ENCODE measurements at regions not wholly inside any gene's neighbourhood (a gene's known extent, or its start where the extent isn't known, plus 50 kb on each side); places are given as distances from the start of the nearest gene placed in this dataset.

DNA sequence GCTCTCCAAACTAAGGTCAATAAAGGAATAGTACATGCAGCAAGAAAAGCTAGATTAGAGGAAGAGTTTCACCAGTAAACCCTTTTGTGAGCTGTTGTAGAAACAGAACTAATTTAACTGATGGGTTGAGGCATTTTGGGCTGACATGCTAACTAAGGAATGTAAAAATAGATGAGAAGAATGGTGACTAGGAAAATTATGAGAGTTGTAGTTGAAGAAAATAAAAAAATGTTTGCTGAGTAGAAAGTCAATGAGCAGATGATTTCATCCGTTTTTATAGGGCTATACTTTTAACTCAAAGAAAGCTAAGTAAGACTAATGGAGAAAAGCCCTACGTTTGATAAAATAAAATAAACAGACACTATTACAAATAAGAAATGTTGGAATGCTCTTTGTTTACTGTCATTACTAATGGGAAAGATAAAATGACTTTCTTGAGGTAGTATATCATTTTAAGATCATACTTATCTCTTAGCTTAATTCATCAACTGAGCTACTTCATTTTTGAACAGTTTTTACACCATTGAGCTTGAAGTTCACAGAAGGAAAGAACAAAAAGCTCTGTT is 209.4 kb upstream of the DPH6 start:
- no peak overlapping the region for H3K4me3 ChIP-seq (ENCODE audit: low read depth, low read length)
- TF ChIP-seq, protein P1, sequence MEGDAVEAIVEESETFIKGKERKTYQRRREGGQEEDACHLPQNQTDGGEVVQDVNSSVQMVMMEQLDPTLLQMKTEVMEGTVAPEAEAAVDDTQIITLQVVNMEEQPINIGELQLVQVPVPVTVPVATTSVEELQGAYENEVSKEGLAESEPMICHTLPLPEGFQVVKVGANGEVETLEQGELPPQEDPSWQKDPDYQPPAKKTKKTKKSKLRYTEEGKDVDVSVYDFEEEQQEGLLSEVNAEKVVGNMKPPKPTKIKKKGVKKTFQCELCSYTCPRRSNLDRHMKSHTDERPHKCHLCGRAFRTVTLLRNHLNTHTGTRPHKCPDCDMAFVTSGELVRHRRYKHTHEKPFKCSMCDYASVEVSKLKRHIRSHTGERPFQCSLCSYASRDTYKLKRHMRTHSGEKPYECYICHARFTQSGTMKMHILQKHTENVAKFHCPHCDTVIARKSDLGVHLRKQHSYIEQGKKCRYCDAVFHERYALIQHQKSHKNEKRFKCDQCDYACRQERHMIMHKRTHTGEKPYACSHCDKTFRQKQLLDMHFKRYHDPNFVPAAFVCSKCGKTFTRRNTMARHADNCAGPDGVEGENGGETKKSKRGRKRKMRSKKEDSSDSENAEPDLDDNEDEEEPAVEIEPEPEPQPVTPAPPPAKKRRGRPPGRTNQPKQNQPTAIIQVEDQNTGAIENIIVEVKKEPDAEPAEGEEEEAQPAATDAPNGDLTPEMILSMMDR (IDR thresholded peaks at IDR 0.05; ENCODE audit: insufficient read depth, low read depth, low read length): no peak
- no peak for DNase-seq (ENCODE audit: low read depth)

DNA sequence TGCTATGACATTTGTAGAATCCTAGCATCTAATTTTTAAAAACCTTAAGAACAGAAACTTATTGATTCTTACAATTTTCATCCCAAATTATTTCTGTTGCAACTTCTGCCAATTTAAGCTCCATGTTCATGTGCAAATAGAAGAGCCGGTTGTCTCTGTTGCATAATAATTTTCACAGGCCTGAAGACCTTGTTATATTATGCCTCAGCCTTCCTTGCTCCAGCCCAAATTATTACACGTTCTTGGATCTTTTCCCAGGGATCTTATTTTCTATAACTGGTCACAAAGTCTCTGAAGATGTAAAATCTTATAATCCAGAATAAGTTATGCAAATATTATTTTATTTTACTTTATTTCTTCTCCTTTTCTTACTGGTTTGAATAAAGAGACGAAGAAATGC is 210.7 kb upstream of the DPH6 start:
- TF ChIP-seq, protein P1 (IDR thresholded peaks at IDR 0.05; ENCODE audit: insufficient read depth, low read depth, low read length): no peak
- no peak overlapping the region for H3K4me3 ChIP-seq (ENCODE audit: low read depth, low read length)
- DNase-seq (ENCODE audit: low read depth): no peak

DNA sequence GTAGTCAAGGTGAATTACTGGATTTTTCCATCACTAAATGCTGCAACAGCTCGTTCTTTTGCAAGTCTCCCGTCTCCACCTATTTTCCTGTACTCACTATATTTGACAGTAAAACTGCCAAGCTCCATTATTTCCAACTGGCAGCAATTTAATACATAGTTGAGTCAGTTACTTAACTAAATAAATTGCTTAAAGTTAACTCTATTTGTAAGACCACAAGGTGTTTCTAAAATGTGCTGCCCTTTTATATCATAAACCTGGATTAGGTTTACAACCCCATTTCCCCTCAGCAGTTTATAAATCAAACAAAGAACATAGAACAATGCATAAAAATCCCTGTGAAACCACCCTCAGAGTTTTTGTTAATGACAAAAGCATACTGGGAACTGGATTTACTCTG is 211.4 kb upstream of the DPH6 start:
- DNase-seq (ENCODE audit: low read depth): no peak
- TF ChIP-seq, protein P1 (IDR thresholded peaks at IDR 0.05; ENCODE audit: insufficient read depth, low read depth, low read length): no peak
- H3K4me3 ChIP-seq (ENCODE audit: low read depth, low read length): no peak overlapping the region

DNA sequence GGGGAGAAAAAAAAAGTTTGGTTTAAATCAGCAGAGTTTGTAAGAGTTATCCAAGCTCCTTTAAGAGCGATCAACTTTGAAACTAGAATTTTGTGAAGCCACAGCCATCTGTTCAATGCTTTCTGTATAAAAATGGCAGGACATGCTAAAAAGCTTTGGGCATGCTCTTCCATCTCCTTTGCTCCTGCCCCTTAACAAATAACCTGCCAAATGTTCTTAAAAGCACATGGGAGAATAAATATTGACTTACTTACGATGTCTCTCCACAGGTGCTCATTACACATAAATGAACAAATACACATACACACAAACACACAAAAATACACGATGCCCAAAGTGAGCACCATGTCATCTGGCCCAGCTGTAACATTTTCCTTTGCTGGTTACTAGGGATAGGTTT is 211.8 kb upstream of the DPH6 start:
- TF ChIP-seq, protein P1 (IDR thresholded peaks at IDR 0.05; ENCODE audit: insufficient read depth, low read depth, low read length): no peak
- H3K4me3 ChIP-seq (ENCODE audit: low read depth, low read length): no peak overlapping the region
- DNase-seq (ENCODE audit: low read depth): no peak

DNA sequence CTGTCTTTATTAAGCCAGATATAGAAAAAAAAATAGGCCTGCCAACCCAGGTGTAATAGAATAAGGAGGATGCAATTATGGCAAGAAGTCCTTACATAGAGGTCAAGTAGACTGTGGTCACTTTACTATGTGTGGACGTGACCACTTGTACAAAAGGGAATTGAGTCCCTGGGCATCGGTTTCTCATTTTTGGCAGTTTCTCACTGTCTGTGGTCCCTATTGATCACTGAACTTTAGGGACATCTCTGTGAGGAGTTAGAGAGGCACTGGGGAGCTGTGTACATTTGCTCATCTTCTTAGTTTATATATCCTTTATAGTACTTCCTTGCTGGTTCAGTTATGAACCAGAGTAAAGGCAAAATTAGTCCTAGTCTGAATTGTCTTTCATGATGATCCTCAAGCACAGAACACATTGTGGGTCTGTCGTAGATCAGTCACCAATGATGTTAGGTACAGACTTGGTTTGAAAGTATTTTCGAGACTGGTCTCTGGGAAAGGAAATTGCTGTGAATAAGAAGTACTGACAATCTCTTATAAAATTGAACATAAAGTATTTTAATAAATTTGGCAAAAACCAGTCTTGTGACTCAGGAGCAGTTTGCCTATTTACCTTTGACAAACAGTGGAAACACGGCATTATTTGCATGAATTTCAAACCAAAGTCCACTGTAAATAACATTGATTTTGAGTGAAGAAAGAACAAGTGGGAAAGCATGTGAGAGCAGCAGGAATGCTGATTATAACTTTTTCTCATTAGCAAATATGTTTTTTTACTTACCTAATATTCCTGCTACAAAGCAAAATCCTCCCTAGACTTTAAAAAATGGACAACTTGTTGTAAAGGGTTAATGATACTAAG is 218.9 kb upstream of the DPH6 start:
- H3K4me3 ChIP-seq (ENCODE audit: low read depth, low read length): no peak overlapping the region
- DNase-seq (ENCODE audit: low read depth): no peak
- TF ChIP-seq, protein P1 (IDR thresholded peaks at IDR 0.05; ENCODE audit: insufficient read depth, low read depth, low read length): no peak

DNA sequence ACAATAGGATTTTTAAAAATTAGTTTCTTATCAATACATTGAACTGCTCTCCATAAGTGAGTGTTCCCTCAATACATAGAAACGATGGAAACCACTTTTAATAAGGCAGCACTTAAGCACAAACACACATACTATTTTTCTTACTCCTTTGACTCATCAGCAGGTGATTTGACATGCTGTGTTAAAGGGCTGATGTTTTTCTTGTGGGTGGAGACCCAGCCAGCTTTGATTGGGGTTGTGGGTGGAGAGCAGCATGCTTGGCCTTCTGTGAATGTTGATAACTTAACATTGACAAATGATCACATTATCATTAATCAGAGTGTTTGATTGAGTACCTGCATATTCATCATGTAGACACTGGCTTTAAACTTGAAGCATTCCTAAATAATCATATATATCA is 223.0 kb upstream of the DPH6 start:
- DNase-seq (ENCODE audit: low read depth): no peak
- H3K4me3 ChIP-seq (ENCODE audit: low read depth, low read length): no peak overlapping the region
- TF ChIP-seq, protein P1 (IDR thresholded peaks at IDR 0.05; ENCODE audit: insufficient read depth, low read depth, low read length): no peak

Measured in fibroblast of villous mesenchyme (primary cell).